ENCODE measurements at regions not wholly inside any gene's neighbourhood (a gene's known extent, or its start where the extent isn't known, plus 50 kb on each side); places are given as distances from the start of the nearest gene placed in this dataset.

- H3K79me2 ChIP-seq (ENCODE audit: low read depth) = no peaks in the 10 kb centered on the region
- no peak overlapping the region for H3K27ac ChIP-seq
- DNase-seq = no peak
- H3K9me3 ChIP-seq (ENCODE audit: insufficient read depth, low read depth) = peaks cover 4% of the 10 kb centered on the region; the same call in 1 of the 2 replicates
- no peaks in the 10 kb centered on the region for H3F3A ChIP-seq (ENCODE audit: insufficient read depth, low read depth)
- H3K4me2 ChIP-seq = no peak overlapping the region
- no TSS peak for BruUV-seq (replicated peaks)
- H3K9me2 ChIP-seq (ENCODE audit: insufficient read depth) = no peaks in the 10 kb centered on the region
- intact Hi-C loops (cut with micrococcal nuclease; ENCODE audit: unreplicated experiment) = no loop called here
- POLR2A ChIA-PET (ENCODE audit: unreplicated experiment) = no interaction called here
- H3K27me3 ChIP-seq (ENCODE audit: insufficient read depth, low read depth) = peaks cover 5% of the 10 kb centered on the region; the same call in 1 of the 2 replicates
- H3K4me1 ChIP-seq (replicated peaks; ENCODE audit: insufficient read depth) = no peaks in the 10 kb centered on the region
- H2AFZ ChIP-seq = no peak overlapping the region
- TF ChIP-seq EZH2 (IDR thresholded peaks at IDR 0.05; ENCODE audit: low read depth) = no peak
- no peak for TF ChIP-seq CTCF (conservative IDR thresholded peaks at IDR 0.05)
- no peak overlapping the region for H3K4me3 ChIP-seq
- no peaks in the 10 kb centered on the region for H3K36me3 ChIP-seq (ENCODE audit: low read depth)
- H4K20me1 ChIP-seq (ENCODE audit: insufficient read depth) = no peaks in the 10 kb centered on the region
- CTCF ChIA-PET = no interaction called here
Measured at GRCh38 chr2:4130651-4131050, 427.3 kb downstream of the DCDC2C start.

DNA sequence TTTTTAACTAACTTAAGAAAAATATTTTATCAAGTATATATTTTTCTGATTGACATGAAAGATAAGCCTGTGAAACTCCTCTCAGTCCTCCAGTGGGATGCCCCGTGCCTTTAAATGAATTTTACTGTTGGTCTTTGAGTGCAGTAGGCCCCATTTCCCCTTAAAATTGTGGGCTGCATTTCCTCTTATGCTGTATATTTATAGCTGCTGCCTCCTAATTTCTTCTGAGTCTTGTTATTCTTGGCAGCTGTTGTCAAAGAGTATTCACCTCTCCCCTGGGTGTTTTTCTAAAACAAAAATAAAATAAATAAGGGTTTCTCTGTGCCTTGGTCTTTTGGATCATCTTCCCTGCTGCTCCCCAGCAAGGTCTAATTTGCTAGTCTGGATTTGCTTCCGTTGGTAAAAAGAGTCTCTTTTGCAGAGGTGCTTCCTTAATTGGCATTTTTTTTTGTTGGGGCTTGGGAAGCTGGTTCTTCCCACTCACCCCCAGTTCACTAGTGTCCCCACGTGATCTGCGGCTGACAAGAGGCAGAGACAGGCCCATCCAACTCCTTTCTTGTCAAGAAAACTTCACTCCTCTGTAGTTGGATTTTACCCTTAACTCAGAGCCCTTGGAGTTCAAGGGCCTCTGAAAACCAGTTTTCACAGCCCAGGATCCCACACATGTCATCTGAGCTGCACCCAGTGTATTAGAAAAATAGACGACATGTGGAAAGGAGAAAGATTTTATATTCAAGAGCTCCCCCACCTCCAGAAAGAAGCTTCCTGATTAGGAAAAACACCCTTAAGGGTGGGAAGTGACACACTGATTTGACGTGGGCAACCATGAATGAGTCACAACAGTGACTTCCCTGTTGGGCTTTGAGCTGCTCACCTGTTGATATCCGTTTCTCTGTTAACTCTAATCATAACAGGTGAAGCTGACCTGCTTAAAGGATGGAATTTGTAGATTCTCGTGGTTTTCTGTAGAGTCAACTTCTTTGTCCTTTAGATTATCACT lies 431.5 kb downstream of the DCDC2C start:
- Histone ChIP-seq H3K9me3 (ENCODE audit: insufficient read depth, low read depth) (no peaks in the 10 kb centered on the region), H3K9me2 (ENCODE audit: insufficient read depth) (no peaks in the 10 kb centered on the region), H3K4me3 (no peak overlapping the region), H3K27me3 (ENCODE audit: insufficient read depth, low read depth) (peaks cover 14% of the 10 kb centered on the region; the same call in 1 of the 2 replicates), H4K20me1 (ENCODE audit: insufficient read depth) (no peaks in the 10 kb centered on the region), H3K36me3 (ENCODE audit: low read depth) (no peaks in the 10 kb centered on the region), H3K4me1 (replicated peaks; ENCODE audit: insufficient read depth) (no peaks in the 10 kb centered on the region), H3K27ac (no peak overlapping the region), H3K79me2 (ENCODE audit: low read depth) (no peaks in the 10 kb centered on the region), H2AFZ (no peak overlapping the region), H3K4me2 (peak overlapping the region; percentile 49; the same call in 1 of the 2 replicates), H3F3A (ENCODE audit: insufficient read depth, low read depth) (no peaks in the 10 kb centered on the region)
- no peak for DNase-seq
- ChIA-PET CTCF (no interaction called here), POLR2A (ENCODE audit: unreplicated experiment) (no interaction called here)
- no TSS peak for BruUV-seq (replicated peaks)
- TF ChIP-seq CTCF (conservative IDR thresholded peaks at IDR 0.05) = no peak
- no peak for TF ChIP-seq EZH2 (IDR thresholded peaks at IDR 0.05; ENCODE audit: low read depth)
- intact Hi-C loops (cut with micrococcal nuclease; ENCODE audit: unreplicated experiment) = no loop called here

GRCh38 chr2:4135765-4136164 lies 432.4 kb downstream of the DCDC2C start:
- H3K4me2 ChIP-seq = peak overlapping the region; percentile 49
- TF ChIP-seq EZH2 (IDR thresholded peaks at IDR 0.05; ENCODE audit: low read depth) (no peak), CTCF (conservative IDR thresholded peaks at IDR 0.05) (no peak)
- peak overlapping the region; percentile 22; the same call in 1 of the 2 replicates for H3K4me3 ChIP-seq
- H4K20me1 ChIP-seq (ENCODE audit: insufficient read depth) = no peaks in the 10 kb centered on the region
- H3K27me3 ChIP-seq (ENCODE audit: insufficient read depth, low read depth) = peaks cover 14% of the 10 kb centered on the region; the same call in 1 of the 2 replicates
- H3K4me1 ChIP-seq (replicated peaks; ENCODE audit: insufficient read depth) = no peaks in the 10 kb centered on the region
- H3K36me3 ChIP-seq (ENCODE audit: low read depth) = no peaks in the 10 kb centered on the region
- no peak for DNase-seq
- ChIA-PET CTCF (no interaction called here), POLR2A (ENCODE audit: unreplicated experiment) (no interaction called here)
- intact Hi-C loops (cut with micrococcal nuclease; ENCODE audit: unreplicated experiment) = no loop called here
- H3K9me2 ChIP-seq (ENCODE audit: insufficient read depth) = no peaks in the 10 kb centered on the region
- BruUV-seq (replicated peaks) = no TSS peak
- H3F3A ChIP-seq (ENCODE audit: insufficient read depth, low read depth) = no peaks in the 10 kb centered on the region
- H2AFZ ChIP-seq = peak overlapping the region; percentile 68; the same call in 1 of the 2 replicates
- no peaks in the 10 kb centered on the region for H3K79me2 ChIP-seq (ENCODE audit: low read depth)
- H3K9me3 ChIP-seq (ENCODE audit: insufficient read depth, low read depth) = no peaks in the 10 kb centered on the region
- no peak overlapping the region for H3K27ac ChIP-seq
